KG1 (cell line): ENCODE measurements at regions not wholly inside any gene's neighbourhood (a gene's known extent, or its start where the extent isn't known, plus 50 kb on each side); places are given as distances from the start of the nearest gene placed in this dataset.
"Not testable (repeated sequence)": the region's sequence is repeated elsewhere in the genome, so short reads cannot be mapped to it uniquely, and the experiment has no call there.

ENCODE experiments used
- DNase-seq: peaks from one replicate; lab custom pipeline; 2025; lab: John Stamatoyannopoulos, UW

GRCh38 chr2:225244933-225245332 is 154.6 kb upstream of the NYAP2 start:
- DNase-seq: no peak

DNA sequence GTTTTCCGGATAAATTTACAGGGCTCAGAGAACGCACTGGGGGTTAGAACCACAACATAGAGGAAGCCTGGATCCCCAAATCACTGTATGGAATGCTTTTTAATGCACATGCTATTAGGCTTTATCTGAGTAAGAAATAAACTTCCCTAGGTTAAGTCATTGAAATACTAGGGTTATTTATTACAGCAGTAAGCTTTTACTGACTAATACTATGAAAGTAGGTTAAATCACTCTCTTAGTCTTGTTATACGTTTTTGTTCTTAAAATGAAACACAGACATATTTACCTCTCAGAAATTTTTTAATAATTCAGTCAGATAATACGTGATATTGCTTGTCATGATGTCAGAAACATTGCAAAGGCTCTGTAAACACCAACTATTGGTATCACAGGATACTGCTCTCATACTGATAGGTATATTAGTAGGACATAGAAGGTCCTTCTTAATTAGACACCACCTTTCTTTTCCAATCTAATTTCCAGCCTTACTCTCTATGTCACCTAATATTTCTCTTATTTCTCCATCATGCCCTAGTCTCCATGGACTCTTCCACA is 162.7 kb upstream of the NYAP2 start:
- no peak for DNase-seq

GRCh38 chr2:225233234-225233633 is 166.3 kb upstream of the NYAP2 start:
- no peak for DNase-seq

DNA sequence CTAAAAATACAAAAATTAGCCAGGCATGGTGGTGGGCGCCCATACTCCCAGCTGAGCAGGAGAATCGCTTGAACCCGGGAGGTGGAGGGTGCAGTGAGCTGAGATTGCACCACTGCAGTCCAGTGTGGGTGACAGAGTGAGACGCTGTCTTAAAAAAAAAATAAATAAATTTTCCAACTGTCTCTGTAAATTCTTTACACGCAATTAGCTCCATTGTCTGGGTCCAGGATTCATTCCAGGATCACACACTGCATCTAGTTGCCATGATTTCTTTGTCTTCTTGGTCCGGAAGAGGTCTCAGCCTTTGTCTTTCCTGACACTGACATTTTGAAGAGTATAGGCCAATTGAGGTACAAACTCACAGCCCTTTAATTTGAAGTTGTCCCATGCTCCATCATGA is 167.6 kb upstream of the NYAP2 start:
- no peak for DNase-seq

DNA sequence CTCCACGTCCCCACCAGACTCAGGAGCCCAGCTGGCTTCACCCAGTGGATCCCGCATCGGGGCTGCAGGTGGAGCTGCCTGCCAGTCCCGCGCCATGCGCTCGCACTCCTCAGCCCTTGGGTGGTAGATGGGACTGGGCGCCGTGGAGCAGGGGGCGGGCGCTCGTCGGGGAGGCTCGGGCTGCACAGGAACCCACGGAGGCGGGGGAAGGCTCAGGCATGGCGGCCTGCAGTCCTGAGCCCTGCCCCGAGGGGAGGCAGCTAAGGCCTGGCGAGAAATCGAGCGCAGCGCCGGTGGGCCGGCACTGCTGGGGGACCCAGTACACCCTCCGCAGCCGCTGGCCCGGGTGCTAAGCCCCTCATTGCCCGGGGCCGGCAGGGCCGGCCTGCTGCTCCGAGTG is 170.2 kb upstream of the NYAP2 start:
- not testable (repeated sequence) for DNase-seq

DNA sequence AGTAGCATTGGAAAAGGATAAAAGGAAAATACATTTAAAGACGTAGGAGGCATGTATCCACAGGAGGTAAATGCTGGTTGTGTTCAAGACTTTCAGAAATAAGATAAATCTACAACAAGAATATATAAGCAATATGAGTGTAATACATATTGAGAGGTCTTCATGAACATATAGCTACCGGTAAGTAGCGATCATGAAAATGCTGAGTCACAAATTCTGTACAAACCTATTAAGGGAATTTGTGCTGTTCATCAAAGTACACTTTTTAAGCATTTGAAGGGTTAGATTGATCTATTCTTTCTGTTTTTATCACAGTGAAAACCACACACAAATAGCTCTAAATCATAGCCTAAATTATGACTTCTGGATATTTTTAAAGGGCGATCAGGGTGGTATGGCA is 173.1 kb upstream of the NYAP2 start:
- DNase-seq: no peak

DNA sequence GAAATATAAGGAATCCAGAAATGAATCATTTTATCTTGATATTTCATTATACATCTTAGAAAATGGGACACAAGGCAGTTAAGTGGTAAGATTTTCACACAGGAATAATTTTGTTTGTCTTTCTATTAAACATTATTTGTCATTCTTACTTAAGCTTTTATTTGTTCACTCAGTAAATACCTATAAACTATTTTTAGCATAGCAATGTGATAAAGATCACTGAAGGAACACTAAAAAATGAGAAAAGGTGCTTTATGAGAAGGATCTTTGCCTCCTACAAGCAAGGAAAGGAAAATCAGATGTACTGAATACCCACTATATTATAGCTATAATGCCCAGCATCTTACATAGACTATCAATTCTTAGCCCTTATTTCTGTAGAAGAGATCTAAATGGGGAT is 176.2 kb upstream of the NYAP2 start:
- no peak for DNase-seq

- no peak for DNase-seq
Observed at GRCh38 chr2:225207471-225207870, 165.2 kb upstream of the DOCK10 start.

GRCh38 chr2:225207043-225207442 is 164.8 kb upstream of the DOCK10 start:
- no peak for DNase-seq

GRCh38 chr2:225196579-225196978 is 154.3 kb upstream of the DOCK10 start:
- no peak for DNase-seq

GRCh38 chr2:225192869-225193268 is 150.6 kb upstream of the DOCK10 start:
- DNase-seq: no peak

GRCh38 chr2:225190987-225191386 is 148.7 kb upstream of the DOCK10 start:
- DNase-seq: no peak

- DNase-seq: no peak
Observed at GRCh38 chr2:225184948-225185347, 142.7 kb upstream of the DOCK10 start.

DNA sequence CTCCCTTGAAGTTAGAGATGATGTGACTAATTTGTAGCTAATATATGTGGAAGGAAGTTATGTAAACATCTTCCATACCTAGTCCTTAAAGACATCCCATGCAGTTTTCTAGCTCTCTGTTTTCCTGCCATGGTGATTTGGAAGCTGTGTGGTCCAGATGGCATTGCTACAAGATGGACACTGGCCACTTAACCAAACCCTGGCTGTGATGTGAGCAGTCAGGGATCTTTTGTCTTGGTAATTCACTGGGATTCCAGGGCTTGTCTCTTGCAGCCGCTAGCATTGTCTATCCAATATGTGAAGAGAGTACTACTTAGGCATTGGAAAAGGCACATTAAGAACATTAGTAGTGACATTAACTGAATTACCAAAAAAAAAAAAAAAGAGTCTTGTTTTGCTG is 139.9 kb upstream of the DOCK10 start:
- DNase-seq: no peak

DNA sequence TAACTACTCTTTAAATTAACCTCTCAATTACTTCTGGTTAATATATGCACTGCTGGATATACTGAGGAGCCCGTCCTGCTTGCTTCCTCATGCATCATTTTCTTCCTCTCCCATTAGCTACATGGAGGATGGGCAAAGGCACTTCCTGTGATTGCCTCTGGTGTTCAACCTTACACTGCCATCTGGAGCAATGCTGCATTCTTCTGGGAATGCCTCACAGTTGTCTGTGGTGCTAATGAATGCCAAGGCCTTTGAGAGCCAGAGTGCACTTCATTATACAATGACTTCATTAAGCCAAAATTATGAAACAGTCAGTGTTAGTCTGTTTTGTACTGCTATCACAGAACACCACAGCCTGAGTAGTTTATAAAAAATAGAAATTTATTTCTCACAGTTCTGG is 134.8 kb upstream of the DOCK10 start:
- DNase-seq: no peak

DNA sequence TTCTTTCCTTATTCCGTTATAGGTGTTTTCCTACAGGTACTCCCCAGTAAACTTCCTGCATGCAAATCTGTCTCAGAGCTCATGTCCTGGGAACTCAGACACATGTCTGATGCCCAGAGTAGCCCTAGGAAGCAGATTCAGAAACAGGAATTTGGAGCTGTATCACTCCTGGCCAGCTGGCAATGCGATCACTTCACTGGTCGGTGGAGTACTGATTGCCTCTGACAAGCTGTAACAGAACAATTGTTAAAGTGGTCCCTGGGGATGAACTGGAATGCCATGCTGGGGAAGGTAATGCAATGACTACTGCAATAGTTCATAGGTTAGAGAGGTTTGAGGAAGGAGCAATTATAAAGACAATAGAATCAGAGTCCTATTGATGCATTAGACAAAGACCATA is 131.6 kb upstream of the DOCK10 start:
- no peak for DNase-seq

GRCh38 chr2:225171350-225171749 is 129.1 kb upstream of the DOCK10 start:
- no peak for DNase-seq

- no peak for DNase-seq
Observed at GRCh38 chr2:225170162-225170561, 127.9 kb upstream of the DOCK10 start.

DNA sequence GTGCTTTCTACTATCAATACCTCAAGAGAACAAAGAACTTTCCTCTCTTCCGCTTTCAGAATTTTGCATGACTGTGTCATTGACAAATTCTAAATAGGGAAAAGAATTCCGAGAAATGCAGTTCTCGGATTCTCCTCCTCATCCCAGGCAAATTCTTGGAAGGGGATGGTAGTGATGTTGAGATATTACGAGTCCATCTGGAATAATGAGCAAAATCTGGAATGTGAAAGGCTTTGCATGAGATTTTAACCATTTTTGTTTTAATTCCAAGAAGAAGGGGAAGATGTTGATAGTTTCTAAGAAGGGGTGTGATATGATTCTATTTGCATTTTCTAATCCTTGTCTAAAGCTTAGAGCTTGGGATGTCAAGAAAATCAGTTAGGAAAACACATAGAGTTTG is 127.1 kb upstream of the DOCK10 start:
- DNase-seq: no peak

DNA sequence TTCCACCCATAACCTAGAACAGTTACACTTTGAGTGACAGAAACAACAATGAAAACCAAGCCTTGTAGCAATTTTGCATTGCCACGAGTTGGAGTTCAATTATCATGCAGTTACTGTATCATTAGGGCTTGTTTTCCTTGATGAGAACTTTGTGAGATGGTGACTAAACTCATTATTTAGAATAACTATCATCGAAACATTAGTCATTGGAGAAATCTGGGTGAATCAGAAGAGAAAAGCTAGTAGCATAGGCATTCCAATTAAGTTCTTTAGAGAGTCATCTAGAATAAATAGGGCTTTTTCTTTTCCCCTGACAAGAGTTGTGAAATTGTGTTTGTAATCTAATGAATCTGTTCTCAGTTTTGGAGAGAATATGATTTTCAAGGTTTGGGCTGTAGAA is 122.8 kb upstream of the DOCK10 start:
- no peak for DNase-seq

DNA sequence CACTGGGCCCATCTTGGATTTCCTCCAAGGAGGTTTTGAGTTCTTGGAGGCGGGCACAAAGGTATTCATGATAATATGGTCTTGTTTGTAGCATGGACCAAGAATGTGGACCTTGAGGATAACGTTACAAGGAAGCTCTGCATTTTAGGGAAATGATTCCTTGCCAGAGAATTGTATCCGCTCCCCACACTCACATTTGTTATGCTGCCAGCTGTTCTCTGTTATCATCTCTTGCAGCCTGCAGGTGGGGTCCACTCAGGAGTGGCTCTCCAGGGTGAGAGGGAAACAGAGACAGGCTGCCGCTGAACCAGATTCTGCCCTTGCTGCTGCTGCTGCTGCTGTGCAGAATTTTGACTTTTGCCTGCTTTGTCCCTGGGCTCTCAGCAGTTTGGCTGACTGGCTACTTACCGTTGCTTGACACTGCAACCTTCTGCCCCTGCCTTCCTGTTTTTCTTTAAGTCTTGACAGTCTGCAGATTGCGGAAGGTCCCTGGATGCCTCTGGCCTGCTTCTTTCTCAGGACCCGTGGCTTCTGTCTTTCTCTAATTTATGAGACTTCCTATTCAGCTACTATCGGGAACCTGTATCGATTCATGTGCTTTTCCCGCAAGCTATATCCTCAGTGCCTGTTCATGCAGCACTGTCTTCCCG is 122.3 kb upstream of the DOCK10 start:
- DNase-seq: no peak

DNA sequence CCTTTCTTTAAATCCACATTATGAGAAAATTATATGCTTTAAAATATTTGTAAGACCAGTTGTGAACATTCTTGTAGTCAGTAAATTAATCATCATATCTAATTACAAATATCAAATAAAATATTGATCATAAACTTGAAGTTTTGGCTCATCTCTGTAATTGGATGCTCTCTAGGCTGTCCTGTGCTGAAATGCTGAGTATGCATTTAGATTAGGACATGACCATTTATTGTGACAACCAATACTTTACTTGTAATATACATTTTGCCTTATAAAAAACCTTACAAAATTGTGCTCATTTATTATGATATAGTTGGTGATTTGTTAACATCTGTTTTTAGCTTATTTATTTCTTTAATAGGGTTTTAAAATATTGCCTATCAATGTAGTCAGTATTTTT is 116.1 kb upstream of the DOCK10 start:
- no peak for DNase-seq

DNA sequence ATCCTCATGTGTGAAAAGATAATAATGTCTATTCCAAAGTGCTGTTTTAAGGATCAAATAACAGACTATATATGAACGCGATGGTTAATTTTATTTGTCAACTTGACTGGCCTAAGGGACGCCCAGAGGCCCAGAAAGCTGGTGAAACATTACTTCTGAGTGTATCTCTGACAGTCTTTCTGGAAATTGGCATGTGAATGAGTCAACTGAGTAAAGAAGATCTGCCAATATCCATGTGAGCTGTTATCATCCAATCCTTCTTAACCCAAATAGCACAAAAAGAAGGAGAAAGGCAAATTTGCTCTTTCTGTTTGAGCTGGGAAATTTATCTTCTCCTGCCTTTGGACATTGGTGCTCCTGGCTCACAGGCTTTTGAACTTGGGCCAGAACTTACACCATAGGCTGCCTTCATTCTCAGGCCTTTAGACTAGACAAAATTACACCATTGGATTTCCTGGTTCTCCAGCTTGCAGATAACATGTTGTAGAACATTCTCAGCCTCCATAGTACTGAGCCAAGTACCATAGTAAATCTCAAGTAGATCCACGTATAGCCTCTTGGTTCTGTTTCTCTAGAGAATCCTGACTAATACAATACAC is 114.7 kb upstream of the DOCK10 start:
- no peak for DNase-seq

- no peak for DNase-seq
Observed at GRCh38 chr2:225140723-225141122, 98.5 kb upstream of the DOCK10 start.
